H1 (cell line): ENCODE measurements at regions not wholly inside any gene's neighbourhood (a gene's known extent, or its start where the extent isn't known, plus 50 kb on each side); places are given as distances from the start of the nearest gene placed in this dataset.

ENCODE experiments used
- CTCF ChIA-PET: fragments of 300-600 bp; sonication (Branson Sonifier 250); formaldehyde crosslinking; loops from one replicate; lab custom pipeline; 2021; ENCODE audit not compliant: partially characterized antibody; lab: Charles Lee
- POLR2A ChIA-PET: fragments of 300-600 bp; sonication (Branson Sonifier 250); formaldehyde crosslinking; loops from one replicate; lab custom pipeline; 2021; ENCODE audit warnings: inconsistent platforms; ENCODE audit not compliant: partially characterized antibody; lab: Charles Lee
- DNase-seq, 2 experiments: peaks; one replicate each; pipeline versions ENCODE4 v3.0.0 to v3.0.0-alpha.2; 2010 to 2022; ENCODE audit warnings: low spot score in 2 of 2, low read depth in 1 of 2, mixed read lengths in 1 of 2
- FAIRE-seq: peaks from 2 replicates; lab custom pipeline; 2011; peaks lifted over from hg19 to GRCh38; lab: Jason Lieb, UNC
- H2AFZ ChIP-seq: 2 replicates; pipeline ENCODE4 v1.8.1; 2012; ENCODE audit warnings: low read length, inconsistent platforms
- H2AK5ac ChIP-seq: 2 replicates; pipeline ENCODE4 v1.6.1; 2013; ENCODE audit warnings: low read depth, low read length
- H2BK120ac ChIP-seq: replicated peaks from 2 replicates; pipeline ENCODE3; 2013; ENCODE audit warnings: low read depth, low read length, inconsistent platforms
- H2BK12ac ChIP-seq: 2 replicates; pipeline ENCODE4 v1.6.1; 2013; ENCODE audit warnings: low read depth, low read length
- H2BK15ac ChIP-seq: 2 replicates; pipeline ENCODE4 v1.6.1; 2013; ENCODE audit warnings: low read length
- H2BK20ac ChIP-seq: 2 replicates; pipeline ENCODE4 v1.6.1; 2013; ENCODE audit warnings: low read length
- H2BK5ac ChIP-seq: 2 replicates; pipeline ENCODE4 v1.6.1; 2013; ENCODE audit warnings: low read depth, low read length
- H3K14ac ChIP-seq: 2 replicates; pipeline ENCODE4 v1.6.1; 2013; ENCODE audit warnings: inconsistent platforms; ENCODE audit not compliant: insufficient read length
- H3K18ac ChIP-seq: 2 replicates; pipeline ENCODE4 v1.6.1; 2013; ENCODE audit warnings: low read length; ENCODE audit errors: extremely low read depth
- H3K23ac ChIP-seq: 2 replicates; pipeline ENCODE4 v1.6.1; 2013; ENCODE audit warnings: inconsistent platforms; ENCODE audit not compliant: insufficient read length
- H3K23me2 ChIP-seq: 2 replicates; pipeline ENCODE4 v1.6.1; 2013; ENCODE audit warnings: low read depth, low read length
- H3K27ac ChIP-seq: 2 replicates; pipeline ENCODE4 v1.6.1; 2011; ENCODE audit warnings: low read depth, low read length, inconsistent platforms
- H3K27me3 ChIP-seq, 4 experiments: replicated peaks in 1 of 4; 1 replicate in 1 of 4; 2 replicates in 3 of 4; pipeline versions ENCODE4 v1.6.1 to v1.8.1; 2011 to 2013; ENCODE audit warnings: low read length in 3 of 4, mild to moderate bottlenecking in 3 of 4, inconsistent platforms in 2 of 4, mixed read lengths in 2 of 4, moderate library complexity in 1 of 4; ENCODE audit not compliant: control insufficient read depth in 3 of 4, insufficient read depth in 3 of 4; ENCODE audit errors: extremely low read depth in 1 of 4
- H3K36me3 ChIP-seq, 4 experiments: 2 replicates each; pipeline versions ENCODE4 v1.6.1 to v1.8.1; 2011 to 2013; ENCODE audit warnings: mild to moderate bottlenecking in 4 of 4, low read length in 3 of 4, moderate library complexity in 2 of 4, control low read depth in 1 of 4, inconsistent platforms in 1 of 4; ENCODE audit not compliant: insufficient read depth in 4 of 4, control insufficient read depth in 2 of 4
- H3K4ac ChIP-seq: replicated peaks from 2 replicates; pipeline ENCODE3; 2013; ENCODE audit warnings: low read length, low read depth, mixed read lengths, inconsistent platforms; ENCODE audit not compliant: insufficient read length
- H3K4me1 ChIP-seq, 4 experiments: replicated peaks in 1 of 4; 1 replicate in 1 of 4; 2 replicates in 3 of 4; pipeline versions ENCODE4 v1.6.1 to v1.8.1; 2011 to 2013; ENCODE audit warnings: low read length in 3 of 4, inconsistent platforms in 2 of 4, mixed read lengths in 1 of 4; ENCODE audit not compliant: insufficient read depth in 4 of 4, control insufficient read depth in 3 of 4
- H3K4me2 ChIP-seq, 2 experiments: 2 replicates each; pipeline versions ENCODE4 v1.6.1 to v1.8.1; 2011 to 2013; ENCODE audit warnings: low read depth in 2 of 2, low read length in 2 of 2, control low read depth in 1 of 2, inconsistent platforms in 1 of 2, mild to moderate bottlenecking in 1 of 2; ENCODE audit not compliant: insufficient read depth in 1 of 2
- H3K4me3 ChIP-seq, 4 experiments: fragments of 200-600, 300-600 bp in 1 of 4; sonication (generic), shearing (Covaris generic), sonication (Bioruptor Twin) in 1 of 4; 2 replicates each; pipeline versions ENCODE4 v1.5.1 to v1.8.1; 2011 to 2016; ENCODE audit warnings: low read length in 4 of 4, low read depth in 3 of 4, control low read depth in 2 of 4, inconsistent platforms in 2 of 4, mild to moderate bottlenecking in 2 of 4, mixed read lengths in 1 of 4, moderate library complexity in 1 of 4; ENCODE audit not compliant: insufficient read depth in 2 of 4; ENCODE audit errors: extremely low read depth in 1 of 4
- H3K56ac ChIP-seq: replicated peaks from 2 replicates; pipeline ENCODE3; 2013; ENCODE audit warnings: low read depth, mild to moderate bottlenecking, mixed read lengths, low read length, inconsistent platforms; ENCODE audit not compliant: insufficient read length
- H3K79me1 ChIP-seq: 2 replicates; pipeline ENCODE4 v1.6.1; 2013; ENCODE audit warnings: low read depth, low read length, control low read depth
- H3K79me2 ChIP-seq, 2 experiments: 2 replicates each; pipeline versions ENCODE4 v1.6.1 to v1.8.1; 2012 to 2013; ENCODE audit warnings: low read length in 2 of 2, mild to moderate bottlenecking in 2 of 2, inconsistent platforms in 1 of 2; ENCODE audit not compliant: insufficient read depth in 2 of 2, control insufficient read depth in 1 of 2
- H3K9ac ChIP-seq, 4 experiments: replicated peaks in 1 of 4; 1 replicate in 1 of 4; 2 replicates in 3 of 4; pipeline versions ENCODE4 v1.6.1 to v1.8.1; 2011 to 2013; ENCODE audit warnings: low read depth in 3 of 4, low read length in 3 of 4, control low read depth in 2 of 4, mild to moderate bottlenecking in 2 of 4, moderate library complexity in 2 of 4, inconsistent platforms in 1 of 4; ENCODE audit errors: extremely low read depth in 1 of 4
- H3K9me3 ChIP-seq, 2 experiments: 2 replicates each; pipeline versions ENCODE4 v1.6.1 to v1.8.1; 2012 to 2013; ENCODE audit warnings: mild to moderate bottlenecking in 2 of 2, moderate library complexity in 2 of 2, control low read depth in 1 of 2, inconsistent platforms in 1 of 2, low read depth in 1 of 2, low read length in 1 of 2, mixed read lengths in 1 of 2; ENCODE audit not compliant: insufficient read depth in 2 of 2
- H4K20me1 ChIP-seq, 2 experiments: replicated peaks in 1 of 2; 2 replicates each; pipeline versions ENCODE3 to v1.8.1; 2011 to 2013; ENCODE audit warnings: inconsistent platforms in 2 of 2, low read length in 2 of 2, mild to moderate bottlenecking in 1 of 2; ENCODE audit not compliant: insufficient read depth in 2 of 2, control insufficient read depth in 1 of 2
- H4K5ac ChIP-seq: 2 replicates; pipeline ENCODE4 v1.6.1; 2013; ENCODE audit warnings: low read length, low read depth, mixed read lengths, inconsistent platforms; ENCODE audit not compliant: insufficient read length
- H4K8ac ChIP-seq: 2 replicates; pipeline ENCODE4 v1.8.0; 2013; ENCODE audit warnings: mild to moderate bottlenecking, moderate library complexity, low read length, inconsistent platforms; ENCODE audit not compliant: insufficient read depth; ENCODE audit errors: extremely low read depth
- H4K91ac ChIP-seq: replicated peaks from 2 replicates; pipeline ENCODE3; 2013; ENCODE audit warnings: low read length, mixed read lengths, inconsistent platforms; ENCODE audit not compliant: insufficient read length
- ATF3 ChIP-seq: IDR thresholded peaks from 2 replicates; pipeline ENCODE4 v1.6.1; 2011; ENCODE audit warnings: low read depth, mild to moderate bottlenecking, low read length; ENCODE audit not compliant: insufficient read depth
- CEBPB ChIP-seq: IDR thresholded peaks from 2 replicates; pipeline ENCODE4 v1.6.1; 2012; ENCODE audit warnings: low read depth, low read length
- EGR1 ChIP-seq: IDR thresholded peaks from 2 replicates; pipeline ENCODE4 v1.6.1; 2011; ENCODE audit warnings: low read depth, low read length, borderline replicate concordance
- EZH2 ChIP-seq: fragments of 200-600 bp; sonication (generic); IDR thresholded peaks from 2 replicates; pipeline ENCODE4 v1.7.1; 2012; ENCODE audit warnings: low read depth, mild to moderate bottlenecking, moderate library complexity, low read length, inconsistent platforms; ENCODE audit not compliant: severe bottlenecking
- FOSL1 ChIP-seq: IDR thresholded peaks from 2 replicates; pipeline ENCODE4 v1.6.1; 2011; ENCODE audit warnings: mild to moderate bottlenecking, low read depth, low read length, moderate library complexity; ENCODE audit not compliant: insufficient read depth
- PHF8 ChIP-seq: fragments of 200-600 bp; sonication (generic); conservative IDR thresholded peaks from 2 replicates; pipeline ENCODE4 v1.7.1; 2012; ENCODE audit warnings: low read depth, mild to moderate bottlenecking, inconsistent platforms, low read length, moderate library complexity
- POU5F1 ChIP-seq: IDR thresholded peaks from 2 replicates; pipeline ENCODE4 v1.6.1; 2011; ENCODE audit warnings: low read depth, mild to moderate bottlenecking, low read length, moderate library complexity
- RXRA ChIP-seq: IDR thresholded peaks from 2 replicates; pipeline ENCODE4 v1.6.1; 2011; ENCODE audit warnings: low read depth, mild to moderate bottlenecking, low read length, moderate library complexity; ENCODE audit not compliant: insufficient read depth
- SAP30 ChIP-seq: fragments of 300-600 bp; sonication (generic); IDR thresholded peaks from 2 replicates; pipeline ENCODE4 v1.7.1; 2012; ENCODE audit warnings: low read length, moderate library complexity, mild to moderate bottlenecking, inconsistent platforms; ENCODE audit not compliant: insufficient read depth, insufficient replicate concordance
- SP2 ChIP-seq: IDR thresholded peaks from 2 replicates; pipeline ENCODE4 v1.6.1; 2012; ENCODE audit warnings: mild to moderate bottlenecking, low read length, inconsistent platforms
- TAF1 ChIP-seq: IDR thresholded peaks from 2 replicates; pipeline ENCODE4 v1.6.1; 2011; ENCODE audit warnings: mild to moderate bottlenecking, low read depth, low read length
- TCF12 ChIP-seq: IDR thresholded peaks from 2 replicates; pipeline ENCODE4 v1.6.1; 2011; ENCODE audit warnings: low read depth, mild to moderate bottlenecking, low read length
- TEAD4 ChIP-seq: IDR thresholded peaks from 2 replicates; pipeline ENCODE4 v1.6.1; 2012; ENCODE audit warnings: low read depth, low read length, inconsistent platforms, mixed read lengths
- YY1 ChIP-seq: IDR thresholded peaks from 2 replicates; pipeline ENCODE4 v1.6.1; 2011; ENCODE audit warnings: low read depth, mild to moderate bottlenecking, low read length
- WGBS, 2 experiments: shearing (Covaris generic) in 1 of 2; methylation state at CpG; one replicate each; pipeline versions ENCODE4 v1.1.6 to v1.1.7; 2013 to 2015; ENCODE audit warnings: low lambda C conversion rate in 2 of 2, mixed read lengths in 2 of 2, inconsistent platforms in 1 of 2, low coverage in 1 of 2, missing lambda C conversion rate in 1 of 2; ENCODE audit not compliant: insufficient replicate concordance in 2 of 2, insufficient coverage in 1 of 2, insufficient read length in 1 of 2; ENCODE audit errors: extremely low coverage in 1 of 2, missing lambda C conversion rate in 1 of 2; 5-methylcytosine and 5-hydroxymethylcytosine counted together
- TF ChIP-seq, protein P1 (sequence below): IDR thresholded peaks from 2 replicates; pipeline ENCODE4 v1.6.1; 2012; ENCODE audit warnings: inconsistent platforms

- Histone ChIP-seq H3K56ac (no peak overlapping the region), H2BK12ac (0 out of 2 replicates have a peak overlapping the region, but pooled peaks have one; percentile 18), H3K27ac (no peak overlapping the region), H2AK5ac (no peak overlapping the region), H2AFZ (no peak overlapping the region), H3K4me3 (no peak overlapping the region), H4K91ac (no peak overlapping the region), H3K4me2 (no peak overlapping the region), H3K27me3 (no peaks in the 10 kb centered on the region), H3K23me2 (no peaks in the 10 kb centered on the region), H3K23ac (no peak overlapping the region), H2BK15ac (no peak overlapping the region; the same call in 1 of the 2 replicates), H3K4me1 (no peaks in the 10 kb centered on the region), H4K8ac (no peak overlapping the region), H4K5ac (no peak overlapping the region), H3K79me2 (no peaks in the 10 kb centered on the region), H2BK20ac (no peak overlapping the region), H2BK120ac (no peak overlapping the region), H3K9me3 (no peaks in the 10 kb centered on the region), H2BK5ac (no peak overlapping the region), H3K79me1 (no peaks in the 10 kb centered on the region), H3K9ac (no peak overlapping the region), H3K36me3 (no peaks in the 10 kb centered on the region), H3K18ac (no peak overlapping the region), H4K20me1 (peaks cover 0 to 5% of the 10 kb centered on the region in 2 experiments), H3K14ac (no peak overlapping the region), H3K4ac (no peak overlapping the region)
- DNase-seq, result no peak
- 89% methylated on average over 3 of the region's 3 CpGs; no CpG with 5 or more reads in 1 of the 2 experiments for WGBS, 2 experiments
- CTCF ChIA-PET, result interaction anchor here (1.4 kb wide), 1 partner anchor 88 kb away, joined by 4 read pairs; no protein-coding TSS in a partner anchor
- no peak for FAIRE-seq
- POLR2A ChIA-PET, result no interaction called here
- TF ChIP-seq PHF8 (no peak), TAF1 (no peak), EZH2 (no peak), POU5F1 (no peak), RXRA (no peak), TEAD4 (no peak), SP2 (no peak), YY1 (no peak), ATF3 (no peak), FOSL1 (no peak), SAP30 (no peak), TCF12 (no peak), EGR1 (no peak), CEBPB (no peak)
- TF ChIP-seq, protein P1, sequence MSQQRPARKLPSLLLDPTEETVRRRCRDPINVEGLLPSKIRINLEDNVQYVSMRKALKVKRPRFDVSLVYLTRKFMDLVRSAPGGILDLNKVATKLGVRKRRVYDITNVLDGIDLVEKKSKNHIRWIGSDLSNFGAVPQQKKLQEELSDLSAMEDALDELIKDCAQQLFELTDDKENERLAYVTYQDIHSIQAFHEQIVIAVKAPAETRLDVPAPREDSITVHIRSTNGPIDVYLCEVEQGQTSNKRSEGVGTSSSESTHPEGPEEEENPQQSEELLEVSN, result no peak
Observed at GRCh38 chr11:116602637-116602942, 170.2 kb downstream of the BUD13 start.
